ENCODE measurements at regions not wholly inside any gene's neighbourhood (a gene's known extent, or its start where the extent isn't known, plus 50 kb on each side); places are given as distances from the start of the nearest gene placed in this dataset.

DNA sequence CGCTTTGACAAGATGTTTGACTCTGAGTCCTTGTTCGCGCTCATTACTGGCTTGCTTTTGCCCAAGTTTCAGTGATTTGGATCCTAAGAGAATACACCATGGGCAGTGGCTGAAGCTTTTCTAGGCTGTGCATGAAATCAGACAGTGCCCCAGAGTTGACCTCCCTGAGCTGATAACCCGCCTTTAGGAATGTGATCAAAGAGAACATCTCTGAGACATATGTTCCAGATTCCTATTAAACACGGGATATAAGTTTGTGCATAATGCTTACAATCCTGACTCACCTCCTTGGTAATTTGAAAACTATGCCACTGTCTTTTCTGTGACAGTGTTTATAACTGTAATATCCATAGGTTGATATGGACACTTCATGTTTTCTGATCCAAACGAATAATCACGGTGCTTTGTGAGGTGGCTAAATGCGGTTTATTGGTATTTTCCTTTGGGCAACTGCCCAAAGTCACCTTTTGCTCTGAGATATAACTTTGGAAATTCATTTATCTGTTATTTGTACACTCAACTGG, 732.9 kb downstream of the MTRR start (continued):
- TF ChIP-seq, protein P1, sequence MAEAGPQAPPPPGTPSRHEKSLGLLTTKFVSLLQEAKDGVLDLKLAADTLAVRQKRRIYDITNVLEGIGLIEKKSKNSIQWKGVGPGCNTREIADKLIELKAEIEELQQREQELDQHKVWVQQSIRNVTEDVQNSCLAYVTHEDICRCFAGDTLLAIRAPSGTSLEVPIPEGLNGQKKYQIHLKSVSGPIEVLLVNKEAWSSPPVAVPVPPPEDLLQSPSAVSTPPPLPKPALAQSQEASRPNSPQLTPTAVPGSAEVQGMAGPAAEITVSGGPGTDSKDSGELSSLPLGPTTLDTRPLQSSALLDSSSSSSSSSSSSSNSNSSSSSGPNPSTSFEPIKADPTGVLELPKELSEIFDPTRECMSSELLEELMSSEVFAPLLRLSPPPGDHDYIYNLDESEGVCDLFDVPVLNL (CRISPR knock-in tag; IDR thresholded peaks at IDR 0.05; ENCODE audit: borderline replicate concordance, low read depth), result no peak
- TF ChIP-seq, protein P2, sequence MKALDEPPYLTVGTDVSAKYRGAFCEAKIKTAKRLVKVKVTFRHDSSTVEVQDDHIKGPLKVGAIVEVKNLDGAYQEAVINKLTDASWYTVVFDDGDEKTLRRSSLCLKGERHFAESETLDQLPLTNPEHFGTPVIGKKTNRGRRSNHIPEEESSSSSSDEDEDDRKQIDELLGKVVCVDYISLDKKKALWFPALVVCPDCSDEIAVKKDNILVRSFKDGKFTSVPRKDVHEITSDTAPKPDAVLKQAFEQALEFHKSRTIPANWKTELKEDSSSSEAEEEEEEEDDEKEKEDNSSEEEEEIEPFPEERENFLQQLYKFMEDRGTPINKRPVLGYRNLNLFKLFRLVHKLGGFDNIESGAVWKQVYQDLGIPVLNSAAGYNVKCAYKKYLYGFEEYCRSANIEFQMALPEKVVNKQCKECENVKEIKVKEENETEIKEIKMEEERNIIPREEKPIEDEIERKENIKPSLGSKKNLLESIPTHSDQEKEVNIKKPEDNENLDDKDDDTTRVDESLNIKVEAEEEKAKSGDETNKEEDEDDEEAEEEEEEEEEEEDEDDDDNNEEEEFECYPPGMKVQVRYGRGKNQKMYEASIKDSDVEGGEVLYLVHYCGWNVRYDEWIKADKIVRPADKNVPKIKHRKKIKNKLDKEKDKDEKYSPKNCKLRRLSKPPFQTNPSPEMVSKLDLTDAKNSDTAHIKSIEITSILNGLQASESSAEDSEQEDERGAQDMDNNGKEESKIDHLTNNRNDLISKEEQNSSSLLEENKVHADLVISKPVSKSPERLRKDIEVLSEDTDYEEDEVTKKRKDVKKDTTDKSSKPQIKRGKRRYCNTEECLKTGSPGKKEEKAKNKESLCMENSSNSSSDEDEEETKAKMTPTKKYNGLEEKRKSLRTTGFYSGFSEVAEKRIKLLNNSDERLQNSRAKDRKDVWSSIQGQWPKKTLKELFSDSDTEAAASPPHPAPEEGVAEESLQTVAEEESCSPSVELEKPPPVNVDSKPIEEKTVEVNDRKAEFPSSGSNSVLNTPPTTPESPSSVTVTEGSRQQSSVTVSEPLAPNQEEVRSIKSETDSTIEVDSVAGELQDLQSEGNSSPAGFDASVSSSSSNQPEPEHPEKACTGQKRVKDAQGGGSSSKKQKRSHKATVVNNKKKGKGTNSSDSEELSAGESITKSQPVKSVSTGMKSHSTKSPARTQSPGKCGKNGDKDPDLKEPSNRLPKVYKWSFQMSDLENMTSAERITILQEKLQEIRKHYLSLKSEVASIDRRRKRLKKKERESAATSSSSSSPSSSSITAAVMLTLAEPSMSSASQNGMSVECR (CRISPR knock-in tag; IDR thresholded peaks at IDR 0.05; ENCODE audit: borderline replicate concordance), result no peak
- TF ChIP-seq IRF2 (CRISPR knock-in tag; IDR thresholded peaks at IDR 0.05; ENCODE audit: borderline replicate concordance, low read depth) (no peak), GABPB1 (CRISPR knock-in tag; IDR thresholded peaks at IDR 0.05) (no peak), SMAD4 (CRISPR knock-in tag; IDR thresholded peaks at IDR 0.05) (no peak)
- TF ChIP-seq, protein P3, sequence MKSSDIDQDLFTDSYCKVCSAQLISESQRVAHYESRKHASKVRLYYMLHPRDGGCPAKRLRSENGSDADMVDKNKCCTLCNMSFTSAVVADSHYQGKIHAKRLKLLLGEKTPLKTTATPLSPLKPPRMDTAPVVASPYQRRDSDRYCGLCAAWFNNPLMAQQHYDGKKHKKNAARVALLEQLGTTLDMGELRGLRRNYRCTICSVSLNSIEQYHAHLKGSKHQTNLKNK (CRISPR knock-in tag; IDR thresholded peaks at IDR 0.05), result no peak

DNA sequence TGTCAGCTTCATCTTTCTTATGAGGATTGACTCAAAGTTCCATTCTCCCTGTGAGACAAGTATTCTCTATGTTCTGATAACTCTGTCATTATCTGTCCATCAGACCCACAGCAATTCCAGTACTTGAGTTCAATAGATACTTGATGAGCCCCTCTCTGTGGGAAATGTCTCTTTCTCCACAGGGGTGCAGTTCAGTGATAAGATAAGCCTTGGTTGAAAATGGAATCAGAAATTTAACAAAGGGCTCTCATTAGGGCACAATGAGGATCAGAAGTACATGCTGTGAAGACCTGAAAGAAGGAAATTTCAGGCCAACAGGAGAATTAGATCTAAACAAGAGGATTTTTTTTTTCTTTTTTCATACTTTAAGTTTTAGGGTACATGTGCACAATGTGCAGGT, 737.3 kb downstream of the MTRR start:
- ATAC-seq, result no peak
- H3K27ac Mint-ChIP-seq, result no peak overlapping the region
- H3K4me1 Mint-ChIP-seq, result peaks cover 15% of the 10 kb centered on the region

DNA sequence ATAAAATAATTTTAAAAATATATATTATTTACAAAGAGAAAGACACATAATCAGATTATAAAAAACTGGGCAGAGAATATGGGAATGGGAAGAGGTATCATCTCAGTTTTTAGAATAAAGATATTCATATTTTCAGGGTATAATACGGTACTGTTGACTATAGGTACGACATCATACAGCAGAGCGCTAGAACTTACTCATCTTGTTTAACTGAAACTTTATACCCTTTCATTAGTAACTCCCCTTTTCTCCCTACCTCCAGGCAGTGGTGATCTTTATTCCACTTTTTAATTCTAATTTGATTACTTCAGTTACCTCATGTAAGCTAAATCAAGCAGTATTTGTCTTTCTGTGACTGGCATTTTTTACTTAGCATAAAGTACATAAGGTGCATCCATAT, 742.1 kb downstream of the MTRR start:
- ChIA-PET POLR2A (no interaction called here), CTCF (no interaction called here)
- ATAC-seq, result no peak
- Mint-ChIP-seq H3K4me3 (no peak overlapping the region), H3K27me3 (ENCODE audit: low read depth) (no peaks in the 10 kb centered on the region), H3K27ac (no peak overlapping the region), H3K4me1 (peaks cover 19% of the 10 kb centered on the region), H3K36me3 (no peaks in the 10 kb centered on the region), H3K9me3 (peaks cover under 1% of the 10 kb centered on the region)
- TF ChIP-seq, protein P4, sequence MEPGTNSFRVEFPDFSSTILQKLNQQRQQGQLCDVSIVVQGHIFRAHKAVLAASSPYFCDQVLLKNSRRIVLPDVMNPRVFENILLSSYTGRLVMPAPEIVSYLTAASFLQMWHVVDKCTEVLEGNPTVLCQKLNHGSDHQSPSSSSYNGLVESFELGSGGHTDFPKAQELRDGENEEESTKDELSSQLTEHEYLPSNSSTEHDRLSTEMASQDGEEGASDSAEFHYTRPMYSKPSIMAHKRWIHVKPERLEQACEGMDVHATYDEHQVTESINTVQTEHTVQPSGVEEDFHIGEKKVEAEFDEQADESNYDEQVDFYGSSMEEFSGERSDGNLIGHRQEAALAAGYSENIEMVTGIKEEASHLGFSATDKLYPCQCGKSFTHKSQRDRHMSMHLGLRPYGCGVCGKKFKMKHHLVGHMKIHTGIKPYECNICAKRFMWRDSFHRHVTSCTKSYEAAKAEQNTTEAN (CRISPR knock-in tag; IDR thresholded peaks at IDR 0.05), result no peak
- no peak for TF ChIP-seq HMGA2 (CRISPR knock-in tag; IDR thresholded peaks at IDR 0.05)
- no peak for DNase-seq (ENCODE audit: low spot score)

More for the DNA sequence above, 737.3 kb downstream of the MTRR start:
- Mint-ChIP-seq H3K4me3 (no peak overlapping the region), H3K27me3 (ENCODE audit: low read depth) (peaks cover 3% of the 10 kb centered on the region; the same call in 1 of the 2 replicates), H3K9me3 (no peaks in the 10 kb centered on the region), H3K36me3 (no peaks in the 10 kb centered on the region)
- ChIA-PET POLR2A (no interaction called here), CTCF (no interaction called here)
- no peak for DNase-seq (ENCODE audit: low spot score)
- no peak for TF ChIP-seq KAT7 (CRISPR knock-in tag; IDR thresholded peaks at IDR 0.05; ENCODE audit: borderline replicate concordance)
- TF ChIP-seq ZNF317 (CRISPR knock-in tag; IDR thresholded peaks at IDR 0.05; ENCODE audit: borderline replicate concordance, low read depth), result no peak
- TF ChIP-seq OVOL2 (CRISPR knock-in tag; IDR thresholded peaks at IDR 0.05; ENCODE audit: borderline replicate concordance), result no peak
- peak; percentile 28; the same call in 1 of the 2 replicates for TF ChIP-seq JAZF1 (CRISPR knock-in tag; IDR thresholded peaks at IDR 0.05)
- TF ChIP-seq ESRRA (CRISPR knock-in tag; IDR thresholded peaks at IDR 0.05; ENCODE audit: borderline replicate concordance), result no peak
- TF ChIP-seq GABPB1 (CRISPR knock-in tag; IDR thresholded peaks at IDR 0.05), result no peak
- TF ChIP-seq, protein P5, sequence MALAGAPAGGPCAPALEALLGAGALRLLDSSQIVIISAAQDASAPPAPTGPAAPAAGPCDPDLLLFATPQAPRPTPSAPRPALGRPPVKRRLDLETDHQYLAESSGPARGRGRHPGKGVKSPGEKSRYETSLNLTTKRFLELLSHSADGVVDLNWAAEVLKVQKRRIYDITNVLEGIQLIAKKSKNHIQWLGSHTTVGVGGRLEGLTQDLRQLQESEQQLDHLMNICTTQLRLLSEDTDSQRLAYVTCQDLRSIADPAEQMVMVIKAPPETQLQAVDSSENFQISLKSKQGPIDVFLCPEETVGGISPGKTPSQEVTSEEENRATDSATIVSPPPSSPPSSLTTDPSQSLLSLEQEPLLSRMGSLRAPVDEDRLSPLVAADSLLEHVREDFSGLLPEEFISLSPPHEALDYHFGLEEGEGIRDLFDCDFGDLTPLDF (CRISPR knock-in tag; IDR thresholded peaks at IDR 0.05), result no peak
